ENCODE measurements at regions not wholly inside any gene's neighbourhood (a gene's known extent, or its start where the extent isn't known, plus 50 kb on each side); places are given as distances from the start of the nearest gene placed in this dataset.
"Not testable (repeated sequence)": the region's sequence is repeated elsewhere in the genome, so short reads cannot be mapped to it uniquely, and the experiment has no call there.

GRCh38 chr12:131494741-131495524 is 216.0 kb upstream of the SFSWAP start:
- DNase-seq, result no peak

- DNase-seq, result no peak
Measured at GRCh38 chr12:131497966-131498365, 212.9 kb upstream of the SFSWAP start.

GRCh38 chr12:131499160-131499863 is 211.6 kb upstream of the SFSWAP start:
- no peak for DNase-seq

GRCh38 chr12:131499864-131500190 is 211.1 kb upstream of the SFSWAP start:
- DNase-seq, result no peak

GRCh38 chr12:131500564-131500963 is 210.3 kb upstream of the SFSWAP start:
- no peak for DNase-seq

- no peak for DNase-seq
Measured at GRCh38 chr12:131505561-131505960, 205.3 kb upstream of the SFSWAP start.

GRCh38 chr12:131506426-131506825 is 204.5 kb upstream of the SFSWAP start:
- DNase-seq, result no peak

GRCh38 chr12:131507094-131507493 is 203.8 kb upstream of the SFSWAP start:
- DNase-seq, result no peak

- no peak for DNase-seq
Measured at GRCh38 chr12:131507881-131508280, 203.0 kb upstream of the SFSWAP start.

GRCh38 chr12:131509701-131510100 is 201.2 kb upstream of the SFSWAP start:
- DNase-seq, result no peak

- no peak for DNase-seq
Measured at GRCh38 chr12:131510431-131510830, 200.5 kb upstream of the SFSWAP start.

- peak; percentile 36 for DNase-seq
Measured at GRCh38 chr12:131511391-131511802, 199.5 kb upstream of the SFSWAP start.

- DNase-seq, result no peak
Measured at GRCh38 chr12:131511803-131512561, 198.9 kb upstream of the SFSWAP start.

- DNase-seq, result no peak
Measured at GRCh38 chr12:131513606-131514005, 197.3 kb upstream of the SFSWAP start.

GRCh38 chr12:131520553-131520952 is 190.3 kb upstream of the SFSWAP start:
- not testable (repeated sequence) for DNase-seq

- DNase-seq, result no peak
Measured at GRCh38 chr12:131521326-131521725, 189.6 kb upstream of the SFSWAP start.

- no peak for DNase-seq
Measured at GRCh38 chr12:131525795-131526508, 184.9 kb upstream of the SFSWAP start.

- no peak for DNase-seq
Measured at GRCh38 chr12:131527092-131527491, 183.8 kb upstream of the SFSWAP start.

- DNase-seq, result no peak
Measured at GRCh38 chr12:131527736-131528135, 183.2 kb upstream of the SFSWAP start.

- DNase-seq, result no peak
Measured at GRCh38 chr12:131528144-131528543, 182.7 kb upstream of the SFSWAP start.

GRCh38 chr12:131528667-131529066 is 182.2 kb upstream of the SFSWAP start:
- no peak for DNase-seq

- DNase-seq, result no peak
Measured at GRCh38 chr12:131529196-131530040, 181.5 kb upstream of the SFSWAP start.

Data from stimulated activated CD4-positive, alpha-beta T cell treated with anti-CD3 and anti-CD28 coated beads, Interleukin-12 subunit alpha, Interleukin-12 subunit beta, amount 100 ng/mL, for 4 hours (primary cell).